ENCODE measurements at regions not wholly inside any gene's neighbourhood (a gene's known extent, or its start where the extent isn't known, plus 50 kb on each side); places are given as distances from the start of the nearest gene placed in this dataset.

- dilution Hi-C loops (cut with MboI; ENCODE audit: extremely low pct_ligation_motif_present, low sequenced_read_pairs): no loop called here
- Histone ChIP-seq H3K36me3 (ENCODE audit: control insufficient read depth in 2 of 2, extremely low read depth in 1 of 2, insufficient read depth in 2 of 2, low read length in 2 of 2) (no peaks in the 10 kb centered on the region), H3K4me1 (ENCODE audit: control insufficient read depth, extremely low read depth, insufficient read depth, low read length) (no peaks in the 10 kb centered on the region), H4K20me1 (ENCODE audit: control insufficient read depth, extremely low read depth, insufficient read depth, low read length) (no peaks in the 10 kb centered on the region), H3K9me3 (ENCODE audit: control insufficient read depth, low read depth, low read length) (no peaks in the 10 kb centered on the region), H3K4me3 (ENCODE audit: control insufficient read depth in 2 of 3, extremely low read depth in 1 of 3, insufficient read depth in 2 of 3, low read depth in 1 of 3, low read length in 3 of 3) (no peak overlapping the region), H3K9me1 (ENCODE audit: control insufficient read depth, extremely low read depth, insufficient read depth, low read length) (no peaks in the 10 kb centered on the region), H3K27ac (ENCODE audit: control insufficient read depth, insufficient read depth, low read length) (no peak overlapping the region), H3K79me2 (ENCODE audit: control insufficient read depth, insufficient read depth, low read length) (no peaks in the 10 kb centered on the region), H2AFZ (ENCODE audit: control insufficient read depth, low read length) (no peak overlapping the region), H3K9ac (ENCODE audit: control insufficient read depth, extremely low read depth, insufficient read depth, low read length) (no peak overlapping the region), H3K27me3 (ENCODE audit: control insufficient read depth, extremely low read depth, insufficient read depth, low read length) (no peaks in the 10 kb centered on the region), H3K4me2 (ENCODE audit: control insufficient read depth, extremely low read depth, insufficient read depth, low read depth, low read length) (no peak overlapping the region)
- no peak for TF ChIP-seq CTCF (optimal IDR thresholded peaks at IDR 0.05 in 1 of 3, IDR thresholded peaks at IDR 0.05 in 1 of 3, conservative IDR thresholded peaks at IDR 0.05 in 1 of 3; ENCODE audit: extremely low read depth in 1 of 3, insufficient read depth in 2 of 3, low read length in 3 of 3)
- TF ChIP-seq EZH2 (IDR thresholded peaks at IDR 0.05; ENCODE audit: low read length): no peak
- DNase-seq (ENCODE audit: low read depth, low spot score) (no peak), FAIRE-seq (no peak)
Observed at GRCh38 chr6:155985660-155986138, 530.1 kb upstream of the NOX3 start.

GRCh38 chr6:155980768-155981079, 525.1 kb upstream of the NOX3 start:
- Histone ChIP-seq H3K79me2 (ENCODE audit: control insufficient read depth, insufficient read depth, low read length) (no peaks in the 10 kb centered on the region), H3K9me1 (ENCODE audit: control insufficient read depth, extremely low read depth, insufficient read depth, low read length) (no peaks in the 10 kb centered on the region), H3K9ac (ENCODE audit: control insufficient read depth, extremely low read depth, insufficient read depth, low read length) (no peak overlapping the region), H3K4me1 (ENCODE audit: control insufficient read depth, extremely low read depth, insufficient read depth, low read length) (no peaks in the 10 kb centered on the region), H3K4me2 (ENCODE audit: control insufficient read depth, extremely low read depth, insufficient read depth, low read depth, low read length) (no peak overlapping the region), H3K27me3 (ENCODE audit: control insufficient read depth, extremely low read depth, insufficient read depth, low read length) (no peaks in the 10 kb centered on the region), H3K9me3 (ENCODE audit: control insufficient read depth, low read depth, low read length) (no peaks in the 10 kb centered on the region), H4K20me1 (ENCODE audit: control insufficient read depth, extremely low read depth, insufficient read depth, low read length) (no peaks in the 10 kb centered on the region), H3K4me3 (ENCODE audit: control insufficient read depth in 2 of 3, extremely low read depth in 1 of 3, insufficient read depth in 2 of 3, low read depth in 1 of 3, low read length in 3 of 3) (no peak overlapping the region), H3K36me3 (ENCODE audit: control insufficient read depth in 2 of 2, extremely low read depth in 1 of 2, insufficient read depth in 2 of 2, low read length in 2 of 2) (no peaks in the 10 kb centered on the region), H2AFZ (ENCODE audit: control insufficient read depth, low read length) (no peak overlapping the region), H3K27ac (ENCODE audit: control insufficient read depth, insufficient read depth, low read length) (no peak overlapping the region)
- dilution Hi-C loops (cut with MboI; ENCODE audit: extremely low pct_ligation_motif_present, low sequenced_read_pairs): no loop called here
- FAIRE-seq: no peak
- TF ChIP-seq CTCF (optimal IDR thresholded peaks at IDR 0.05 in 1 of 3, IDR thresholded peaks at IDR 0.05 in 1 of 3, conservative IDR thresholded peaks at IDR 0.05 in 1 of 3; ENCODE audit: extremely low read depth in 1 of 3, insufficient read depth in 2 of 3, low read length in 3 of 3): no peak
- TF ChIP-seq EZH2 (IDR thresholded peaks at IDR 0.05; ENCODE audit: low read length): no peak
- DNase-seq (ENCODE audit: low read depth, low spot score): no peak

Data from keratinocyte (primary cell).